Left lung (tissue), 4 donors: ENCODE measurements at regions not wholly inside any gene's neighbourhood (a gene's known extent, or its start where the extent isn't known, plus 50 kb on each side); places are given as distances from the start of the nearest gene placed in this dataset.

Experiments used
- ATAC-seq: fragments of 200-7000 bp; cut with Tn5 transposase; one replicate; pipeline ENCODE4 v1.9.1; 2020; ENCODE audit warnings: moderate library complexity
- DNase-seq, 4 donors: peaks; one replicate each; pipeline ENCODE4 v3.0.0-alpha.2; 2013 to 2020
- H3K27ac ChIP-seq, 2 donors: fragments of 200-600 bp; sonication (generic) in 1 of 2; one replicate each; pipeline versions ENCODE4 v1.5.0 to v1.8.0; 2020 to 2021
- H3K27me3 ChIP-seq, 2 donors: fragments of 200-600 bp; sonication (generic) in 1 of 2; one replicate each; pipeline versions ENCODE4 v1.5.0 to v1.8.0; 2020 to 2021
- H3K36me3 ChIP-seq, 2 donors: fragments of 200-600 bp; sonication (generic) in 1 of 2; one replicate each; pipeline versions ENCODE4 v1.5.0 to v1.8.0; 2020 to 2021
- H3K4me1 ChIP-seq, 2 donors: fragments of 200-600 bp; one replicate each; pipeline ENCODE4 v1.8.0; 2021
- H3K4me3 ChIP-seq, 2 donors: fragments of 200-600 bp; sonication (generic) in 1 of 2; one replicate each; pipeline versions ENCODE4 v1.5.0 to v1.8.0; 2020 to 2021; ENCODE audit warnings: mild to moderate bottlenecking in 1 of 2
- H3K9me3 ChIP-seq, 2 donors: fragments of 200-600 bp; sonication (generic) in 1 of 2; one replicate each; pipeline versions ENCODE4 v1.5.0 to v1.8.0; 2020 to 2021
- CTCF ChIP-seq, 2 donors: fragments of 200-600 bp; sonication (generic) in 1 of 2; IDR thresholded peaks; one replicate each; pipeline versions ENCODE4 v1.5.0 to v1.8.0; 2021; ENCODE audit warnings: antibody characterized with exemption in 2 of 2
- intact Hi-C, 2 donors: fragments of 100-400 bp; cut with DNase I; formaldehyde crosslinking; loops; one replicate each; pipeline versions ENCODE4 v1.11.2 to v1.14.2; 2022
- donor health status: DM: no; HTN: yes; CAD: no.
- donor health status: DM: no; HTN: no; CAD: no.

- no peaks in the 10 kb centered on the region for H3K4me1 ChIP-seq
- DNase-seq: no peak
- H3K4me3 ChIP-seq: no peak overlapping the region
- H3K9me3 ChIP-seq: no peaks in the 10 kb centered on the region
- no peak for ATAC-seq
- H3K27me3 ChIP-seq: peaks cover 0 to 16% of the 10 kb centered on the region in 2 donors
- intact Hi-C loops: no loop called here
- TF ChIP-seq CTCF (IDR thresholded peaks at IDR 0.05): no peak
- H3K36me3 ChIP-seq: no peaks in the 10 kb centered on the region
- H3K27ac ChIP-seq: no peak overlapping the region
Observed at GRCh38 chr7:98056580-98056979, 50.1 kb upstream of the LMTK2 start.
